Gastrocnemius medialis (tissue), 4 donors: ENCODE measurements at regions not wholly inside any gene's neighbourhood (a gene's known extent, or its start where the extent isn't known, plus 50 kb on each side); places are given as distances from the start of the nearest gene placed in this dataset.

ENCODE experiments used
- ATAC-seq, 2 donors: fragments of 150-250 bp; one replicate each; pipeline ENCODE4 v1.9.1; 2016
- DNase-seq, 2 donors: peaks; one replicate each; pipeline ENCODE4 v3.0.0-alpha.2; 2019
- H3K27ac ChIP-seq, 4 donors: fragments of 200-600 bp; sonication (generic); 1 replicate in 1 of 4; 2 replicates in 3 of 4; pipeline ENCODE4 v1.5.1; 2016 to 2018; ENCODE audit warnings: mild to moderate bottlenecking in 2 of 4, moderate library complexity in 1 of 4
- H3K27me3 ChIP-seq, 3 donors: fragments of 200-600 bp; sonication (generic) in 2 of 3; 1 replicate in 1 of 3; 2 replicates in 2 of 3; pipeline versions ENCODE4 v1.5.1 to v1.6.0; 2016 to 2019; ENCODE audit warnings: mild to moderate bottlenecking in 1 of 3, moderate library complexity in 1 of 3
- H3K36me3 ChIP-seq, 2 donors: fragments of 200-600 bp; sonication (generic) in 1 of 2; one replicate each; pipeline ENCODE4 v1.5.1; 2017 to 2018
- H3K4me1 ChIP-seq, 2 donors: fragments of 200-600 bp; sonication (generic) in 1 of 2; one replicate each; pipeline ENCODE4 v1.5.1; 2016 to 2017; ENCODE audit warnings: mild to moderate bottlenecking in 2 of 2
- H3K4me3 ChIP-seq, 4 donors: fragments of 200-600 bp; sonication (generic) in 3 of 4; 1 replicate in 1 of 4; 2 replicates in 3 of 4; pipeline ENCODE4 v1.5.1; 2016 to 2019; ENCODE audit warnings: mild to moderate bottlenecking in 2 of 4
- H3K9me3 ChIP-seq, 3 donors: fragments of 200-600 bp; sonication (generic) in 2 of 3; 1 replicate in 1 of 3; 2 replicates in 2 of 3; pipeline ENCODE4 v1.5.1; 2016 to 2019
- CTCF ChIP-seq, 5 experiments: fragments of 450-650 bp in 3 of 5; fragments of 200-600 bp in 2 of 5; sonication (generic) in 2 of 5; IDR thresholded peaks in 4 of 5; conservative IDR thresholded peaks in 1 of 5; 1 replicate in 4 of 5; 2 replicates in 1 of 5; pipeline ENCODE4 v1.5.1; 2016 to 2019; ENCODE audit warnings: antibody characterized with exemption in 5 of 5, mild to moderate bottlenecking in 3 of 5, moderate library complexity in 3 of 5
- POLR2A ChIP-seq, 2 donors: fragments of 450-650 bp; IDR thresholded peaks; one replicate each; pipeline ENCODE4 v1.6.1; 2017; ENCODE audit warnings: antibody characterized with exemption in 2 of 2, mild to moderate bottlenecking in 2 of 2, moderate library complexity in 2 of 2
- in situ Hi-C, 4 donors: fragments of 200-750 bp; cut with MboI; loops; one replicate each; pipeline versions ENCODE4 v1.15.0 to v1.8.0; 2017; ENCODE audit warnings: low sequenced_read_pairs in 4 of 4
- intact Hi-C: fragments of 100-400 bp; cut with DNase I; formaldehyde crosslinking; loops from one replicate; pipeline ENCODE4 v1.15.1; 2023; ENCODE audit warnings: low total_unique reads

DNA sequence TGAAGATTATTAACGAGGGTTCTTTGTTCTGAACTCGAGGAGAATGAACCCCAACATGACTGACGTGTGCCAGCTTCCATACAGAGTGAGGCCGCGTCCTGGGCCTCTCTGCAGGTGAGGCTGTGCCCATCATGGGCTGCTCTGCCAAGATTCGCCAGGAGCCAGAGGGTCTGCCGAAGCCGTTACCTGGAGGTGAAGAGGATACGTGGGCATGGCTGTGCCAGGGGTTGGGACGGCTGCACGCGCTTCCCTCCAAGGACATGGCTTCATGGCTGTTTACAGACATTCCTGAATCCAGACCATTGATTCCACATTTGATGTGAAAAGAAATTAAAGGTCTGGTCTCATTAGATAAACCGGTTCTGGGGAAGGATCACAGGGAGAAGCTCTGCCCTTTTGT is 211.4 kb upstream of the SALL3 start:
- Histone ChIP-seq H3K36me3 (no peaks in the 10 kb centered on the region), H3K27me3 (no peaks in the 10 kb centered on the region), H3K4me1 (no peaks in the 10 kb centered on the region), H3K9me3 (no peaks in the 10 kb centered on the region), H3K4me3 (no peak overlapping the region), H3K27ac (no peak overlapping the region)
- TF ChIP-seq CTCF (IDR thresholded peaks at IDR 0.05 in 4 of 5, conservative IDR thresholded peaks at IDR 0.05 in 1 of 5) (no peak), POLR2A (IDR thresholded peaks at IDR 0.05) (no peak)
- in situ Hi-C loops, result no loop called here
- DNase-seq (no peak), ATAC-seq (no peak)
- intact Hi-C loops, result no loop called here

DNA sequence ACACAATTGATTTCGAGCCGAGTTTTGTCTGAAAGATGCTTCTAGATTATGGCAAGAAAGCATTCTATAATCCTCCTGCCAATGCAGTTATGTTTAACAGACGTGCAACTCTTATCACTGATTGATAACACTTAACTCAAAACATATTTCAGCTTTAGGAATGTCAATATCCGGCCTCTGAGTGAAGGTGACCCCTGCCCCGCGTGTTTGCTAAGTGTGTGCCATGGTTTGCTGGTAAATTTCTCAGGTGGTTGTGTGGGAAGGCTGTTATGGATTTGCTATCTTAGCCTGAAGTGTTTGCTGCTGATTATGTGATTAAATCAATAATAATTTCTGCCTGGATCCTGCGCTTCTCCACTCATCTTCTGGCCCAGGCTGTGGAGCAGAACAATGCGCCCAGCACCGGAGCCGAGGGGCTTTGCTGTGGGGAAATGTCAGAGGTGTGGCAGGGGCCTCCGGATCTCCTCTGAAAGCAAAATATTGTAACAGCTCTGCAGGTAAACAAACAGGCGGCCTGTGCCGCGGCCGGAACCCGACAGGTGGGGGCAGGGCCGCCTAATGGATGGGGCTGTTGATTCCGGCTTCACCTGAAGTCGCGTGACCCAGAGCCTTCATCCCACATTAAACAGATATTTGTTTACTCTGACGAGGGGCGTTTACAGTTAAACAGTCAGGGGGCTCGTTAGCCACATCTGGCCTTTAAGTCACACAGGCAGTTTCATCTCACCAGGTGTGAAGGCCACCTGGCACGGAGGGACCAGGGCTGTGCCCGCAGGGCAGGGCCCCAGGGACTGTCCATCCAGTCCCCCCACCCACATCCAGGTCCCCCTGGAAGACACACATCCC is 210.7 kb upstream of the SALL3 start:
- TF ChIP-seq CTCF (IDR thresholded peaks at IDR 0.05 in 4 of 5, conservative IDR thresholded peaks at IDR 0.05 in 1 of 5), result no peak
- no peaks in the 10 kb centered on the region for H3K4me1 ChIP-seq
- no peak for ATAC-seq
- intact Hi-C loops, result no loop called here
- H3K27ac ChIP-seq, result no peak overlapping the region
- no peaks in the 10 kb centered on the region for H3K27me3 ChIP-seq
- in situ Hi-C loops, result no loop called here
- no peak for DNase-seq
- no peaks in the 10 kb centered on the region for H3K9me3 ChIP-seq
- H3K36me3 ChIP-seq, result no peaks in the 10 kb centered on the region
- H3K4me3 ChIP-seq, result no peak overlapping the region

DNA sequence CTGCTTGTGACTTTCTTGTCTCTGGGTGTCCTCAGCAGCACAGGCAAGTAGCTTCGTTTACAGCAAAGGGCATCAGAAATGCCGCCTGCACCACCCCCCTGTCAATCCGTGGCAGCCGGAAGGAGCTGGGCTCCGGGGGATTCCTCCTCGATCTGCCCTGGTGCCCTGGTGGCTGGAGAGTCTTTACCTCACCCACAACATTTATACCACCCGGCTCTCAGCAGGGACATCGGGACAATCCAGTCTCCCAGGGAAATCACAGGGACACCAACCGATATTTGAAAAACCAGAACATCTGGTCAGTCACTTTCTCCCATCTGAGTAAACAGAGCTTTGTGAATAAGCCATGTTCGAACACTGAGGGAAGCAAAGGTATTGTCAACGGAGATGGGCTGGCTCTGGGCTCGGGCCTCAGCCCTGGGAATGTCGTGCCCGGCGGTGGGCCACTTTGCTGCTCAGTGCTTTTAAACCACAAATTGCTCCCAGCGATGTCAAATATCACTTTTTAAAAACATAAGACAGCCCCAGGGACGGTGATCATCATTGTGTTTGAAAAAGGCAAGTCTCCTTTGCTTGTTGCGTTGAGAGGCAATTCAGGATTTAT is 210.0 kb upstream of the SALL3 start:
- ATAC-seq, result no peak
- TF ChIP-seq POLR2A (IDR thresholded peaks at IDR 0.05) (no peak), CTCF (IDR thresholded peaks at IDR 0.05 in 4 of 5, conservative IDR thresholded peaks at IDR 0.05 in 1 of 5) (no peak)
- Histone ChIP-seq H3K4me3 (no peak overlapping the region), H3K27ac (no peak overlapping the region), H3K4me1 (no peaks in the 10 kb centered on the region), H3K36me3 (no peaks in the 10 kb centered on the region), H3K27me3 (no peaks in the 10 kb centered on the region), H3K9me3 (no peaks in the 10 kb centered on the region)
- in situ Hi-C loops, result no loop called here
- intact Hi-C loops, result no loop called here
- no peak for DNase-seq

DNA sequence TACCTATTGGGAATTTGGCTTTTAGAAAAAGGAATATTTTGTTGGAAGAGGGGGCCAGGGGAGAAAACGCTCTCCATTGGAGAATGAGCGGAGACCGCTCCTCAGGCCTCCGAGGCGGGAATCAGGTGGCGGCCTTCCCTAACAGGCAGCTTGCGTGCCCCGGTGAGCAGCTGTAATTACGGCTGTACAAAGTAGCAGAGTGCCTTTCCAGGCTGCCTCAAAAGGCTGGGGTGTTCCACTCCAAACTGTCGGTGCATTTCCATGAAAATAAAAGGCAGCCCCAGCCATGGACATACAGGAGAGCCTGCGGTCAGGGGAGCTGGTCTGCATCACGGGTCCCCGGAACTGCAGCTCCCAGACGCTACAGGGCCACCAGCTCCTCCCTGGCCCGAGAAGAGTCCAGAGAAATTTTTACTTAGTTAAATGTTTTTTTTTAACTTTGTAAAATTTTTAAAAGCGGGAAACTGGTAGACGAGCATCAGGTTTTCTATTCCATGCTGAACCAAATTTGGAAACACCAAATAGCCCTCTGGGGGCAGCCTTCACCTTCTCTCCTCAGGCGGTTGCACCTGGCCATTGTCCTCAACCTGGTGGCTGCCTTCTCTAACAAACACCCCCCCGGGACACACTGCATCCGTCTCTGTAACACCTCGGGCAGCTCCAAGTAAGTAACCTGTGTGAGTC is 209.3 kb upstream of the SALL3 start:
- H3K36me3 ChIP-seq, result no peaks in the 10 kb centered on the region
- H3K4me1 ChIP-seq, result no peaks in the 10 kb centered on the region
- in situ Hi-C loops (no loop called here), intact Hi-C loops (no loop called here)
- no peaks in the 10 kb centered on the region for H3K27me3 ChIP-seq
- no peak for TF ChIP-seq POLR2A (IDR thresholded peaks at IDR 0.05)
- no peak for TF ChIP-seq CTCF (IDR thresholded peaks at IDR 0.05 in 4 of 5, conservative IDR thresholded peaks at IDR 0.05 in 1 of 5)
- H3K27ac ChIP-seq, result no peak overlapping the region
- DNase-seq, result no peak
- no peak for ATAC-seq
- H3K4me3 ChIP-seq, result no peak overlapping the region
- H3K9me3 ChIP-seq, result no peaks in the 10 kb centered on the region
